HG03097 (cell line): ENCODE measurements at regions not wholly inside any gene's neighbourhood (a gene's known extent, or its start where the extent isn't known, plus 50 kb on each side); places are given as distances from the start of the nearest gene placed in this dataset.
"Not testable (repeated sequence)": the region's sequence is repeated elsewhere in the genome, so short reads cannot be mapped to it uniquely, and the experiment has no call there.

Experiments
- ATAC-seq: cut with Tn5 transposase; IDR thresholded peaks from one replicate; pipeline ENCODE4 v1.9.1; 2021; ENCODE audit not compliant: unreplicated experiment, low FRiP score

- no peak for ATAC-seq
These were observed 65.7 kb downstream of the SLITRK5 start for GRCh38 chr13:87736849-87737385.

- no peak for ATAC-seq
These were observed 82.9 kb downstream of the SLITRK5 start for GRCh38 chr13:87754097-87754496.

- no peak for ATAC-seq
These were observed 98.3 kb downstream of the SLITRK5 start for GRCh38 chr13:87769445-87769844.

GRCh38 chr13:87777387-87777786 lies 106.2 kb downstream of the SLITRK5 start:
- ATAC-seq, result no peak

- no peak for ATAC-seq
These were observed 107.0 kb downstream of the SLITRK5 start for GRCh38 chr13:87778128-87778527.

GRCh38 chr13:87779426-87779825 lies 108.3 kb downstream of the SLITRK5 start:
- no peak for ATAC-seq

GRCh38 chr13:87783366-87783765 lies 112.2 kb downstream of the SLITRK5 start:
- ATAC-seq, result no peak

GRCh38 chr13:87788363-87788762 lies 117.2 kb downstream of the SLITRK5 start:
- ATAC-seq, result no peak

- no peak for ATAC-seq
These were observed 121.7 kb downstream of the SLITRK5 start for GRCh38 chr13:87792878-87793277.

- no peak for ATAC-seq
These were observed 127.4 kb downstream of the SLITRK5 start for GRCh38 chr13:87798536-87798935.

- no peak for ATAC-seq
These were observed 139.2 kb downstream of the SLITRK5 start for GRCh38 chr13:87810391-87810801.

- no peak for ATAC-seq
These were observed 139.8 kb downstream of the SLITRK5 start for GRCh38 chr13:87810920-87811344.

GRCh38 chr13:87814403-87814802 lies 143.2 kb downstream of the SLITRK5 start:
- ATAC-seq, result no peak

GRCh38 chr13:87820241-87820640 lies 149.1 kb downstream of the SLITRK5 start:
- ATAC-seq, result no peak

GRCh38 chr13:87821512-87821911 lies 150.3 kb downstream of the SLITRK5 start:
- no peak for ATAC-seq

- not testable (repeated sequence) for ATAC-seq
These were observed 155.1 kb downstream of the SLITRK5 start for GRCh38 chr13:87826301-87826700.

GRCh38 chr13:87827479-87827878 lies 156.3 kb downstream of the SLITRK5 start:
- no peak for ATAC-seq

- ATAC-seq, result no peak
These were observed 166.4 kb downstream of the SLITRK5 start for GRCh38 chr13:87837522-87837921.

- no peak for ATAC-seq
These were observed 166.8 kb downstream of the SLITRK5 start for GRCh38 chr13:87837946-87838345.

GRCh38 chr13:87851410-87851809 lies 180.2 kb downstream of the SLITRK5 start:
- ATAC-seq, result no peak

- ATAC-seq, result no peak
These were observed 184.4 kb downstream of the SLITRK5 start for GRCh38 chr13:87855553-87855952.

- no peak for ATAC-seq
These were observed 188.1 kb downstream of the SLITRK5 start for GRCh38 chr13:87859261-87859660.

- no peak for ATAC-seq
These were observed 196.3 kb downstream of the SLITRK5 start for GRCh38 chr13:87867426-87867825.
